Heart right ventricle (tissue), 16 donors: ENCODE measurements at regions not wholly inside any gene's neighbourhood (a gene's known extent, or its start where the extent isn't known, plus 50 kb on each side); places are given as distances from the start of the nearest gene placed in this dataset.

ENCODE experiments used
- ATAC-seq, 8 donors: fragments of 200-7000 bp; cut with Tn5 transposase; one replicate each; pipeline ENCODE4 v1.9.1; 2020; ENCODE audit warnings: mild to moderate bottlenecking in 8 of 8, moderate library complexity in 8 of 8, moderate number of reproducible peaks in 1 of 8
- DNase-seq, 2 donors: peaks; one replicate each; pipeline ENCODE4 v3.0.0-alpha.2; 2020
- H3K27ac ChIP-seq, 10 donors: fragments of 200-600 bp; sonication (generic) in 2 of 10; one replicate each; pipeline versions ENCODE4 v1.5.0 to v1.8.0; 2020 to 2022; ENCODE audit warnings: mild to moderate bottlenecking in 3 of 10
- H3K27me3 ChIP-seq, 7 donors: fragments of 200-600 bp; one replicate each; pipeline ENCODE4 v1.8.0; 2021 to 2022; ENCODE audit warnings: mild to moderate bottlenecking in 2 of 7
- H3K36me3 ChIP-seq, 9 donors: fragments of 200-600 bp; sonication (generic) in 1 of 9; one replicate each; pipeline versions ENCODE4 v1.5.0 to v1.8.0; 2020 to 2022; ENCODE audit warnings: mild to moderate bottlenecking in 2 of 9
- H3K4me1 ChIP-seq, 9 donors: fragments of 200-600 bp; sonication (generic) in 1 of 9; one replicate each; pipeline versions ENCODE4 v1.5.0 to v1.8.0; 2020 to 2022; ENCODE audit warnings: mild to moderate bottlenecking in 4 of 9
- H3K4me3 ChIP-seq, 10 donors: fragments of 200-600 bp; sonication (generic) in 2 of 10; one replicate each; pipeline versions ENCODE4 v1.5.0 to v1.8.0; 2020 to 2022; ENCODE audit warnings: mild to moderate bottlenecking in 7 of 10, moderate library complexity in 2 of 10
- H3K9me3 ChIP-seq, 11 donors: fragments of 200-600 bp in 10 of 11; sonication (generic) in 2 of 11; one replicate each; pipeline versions ENCODE4 v1.5.0 to v1.8.0; 2013 to 2022; ENCODE audit warnings: mild to moderate bottlenecking in 2 of 11, control low read depth in 1 of 11, moderate library complexity in 1 of 11
- CTCF ChIP-seq, 9 donors: fragments of 200-600 bp; sonication (generic) in 2 of 9; IDR thresholded peaks; one replicate each; pipeline versions ENCODE4 v1.5.0 to v1.8.0; 2021 to 2022; ENCODE audit warnings: antibody characterized with exemption in 9 of 9, mild to moderate bottlenecking in 5 of 9, moderate library complexity in 1 of 9
- WGBS, 2 donors: extraction: QIAGEN DNeasy Blood & Tissue Kit; methylation state at CpG; one replicate each; pipeline ENCODE4 v1.1.7; 2013; ENCODE audit warnings: inconsistent platforms in 1 of 2; 5-methylcytosine and 5-hydroxymethylcytosine counted together
- intact Hi-C, 10 donors: fragments of 100-400 bp; cut with DNase I; formaldehyde crosslinking; loops; one replicate each; pipeline versions ENCODE4 v1.11.1 to v1.14.2; 2022
- donor health status: Arrhythmogenic right ventricular cardiomyopathy.
- donor health status: ischemic (EF 13 %, LVEDD 7.1; RV severe dilation, severe dysfunction).
- donor health status: healthy with polysubstance abuse.
- donor health status: DM: no; HTN: yes; CAD: no.
- donor health status: DM: no; HTN: no; CAD: no.
- donor health status: ischemic (EF 25% LVEDD 6.9; RV normal size, moderate dysfunction).
- donor health status: ischemic (EF 25% LVEDD 5.7; RV mildly dilated, moderate dysfunction).
- donor health status: healthy.
- donor health status: DM: yes; HTN: yes; CAD: no.
- donor health status: Ischemic cardiomyopathy.
- donor health status: ischemic (EF 35%, LVEDD 5.7; RV mildly dilated, moderate dysfunction).
- donor health status: nonischemic (EF 11% LVEDD 7.7; RV severe dilation, severe dysfunction).
- donor health status: DM: yes; HTN: yes; CAD: no.
- donor health status: PGD.
- donor health status: ischemic (EF 29% LVEDD 5.4; RV normal size, mild dysfunction).
- donor health status: nonischemic (EF 23%, LVEDD 6.1; RV moderate dilation, normal function).

DNA sequence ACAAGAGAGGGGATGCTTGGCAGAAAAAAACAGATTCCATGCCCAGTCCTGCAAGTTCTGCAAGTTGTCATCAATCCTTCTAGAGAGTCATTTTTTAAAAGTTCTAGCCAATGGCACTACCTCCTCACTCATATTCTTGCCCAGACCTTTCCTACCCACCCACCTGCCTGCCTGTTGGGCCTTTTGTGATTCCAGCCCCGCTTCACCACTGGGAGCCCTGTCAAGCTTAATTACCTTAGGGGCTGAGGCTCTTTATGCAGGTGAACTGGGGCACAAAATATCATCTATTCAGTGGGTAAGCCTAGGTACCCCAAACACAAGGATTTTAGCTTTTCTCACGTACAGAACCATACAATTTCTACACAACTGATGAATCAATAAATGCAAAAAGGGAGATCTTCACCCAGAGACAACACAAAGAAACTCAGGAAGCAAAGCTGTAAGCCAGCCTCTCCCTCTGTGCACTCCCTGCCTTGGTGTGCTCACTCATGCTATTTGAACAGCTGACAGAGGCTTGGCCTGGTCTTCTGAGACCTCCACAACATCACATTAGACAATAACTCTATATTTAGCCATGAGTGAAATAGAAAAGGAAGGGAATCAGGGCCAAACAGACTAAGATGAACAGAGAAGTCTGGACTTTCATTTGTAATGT is 222.6 kb downstream of the HTR7 start:
- intact Hi-C loops, result no loop called here
- Histone ChIP-seq H3K27ac (no peak overlapping the region), H3K36me3 (no peaks in the 10 kb centered on the region), H3K4me1 (peaks cover 0 to 11% (median 0%) of the 10 kb centered on the region in 9 donors), H3K27me3 (no peaks in the 10 kb centered on the region), H3K4me3 (no peak overlapping the region), H3K9me3 (no peaks in the 10 kb centered on the region)
- no peak for TF ChIP-seq CTCF (IDR thresholded peaks at IDR 0.05)
- DNase-seq (no peak), ATAC-seq (peak in 4 of 8 donors; percentile 38 to 78 (median 66))
- WGBS, 2 donors, result 59 to 60% methylated on average over 2 of the region's 2 CpGs

DNA sequence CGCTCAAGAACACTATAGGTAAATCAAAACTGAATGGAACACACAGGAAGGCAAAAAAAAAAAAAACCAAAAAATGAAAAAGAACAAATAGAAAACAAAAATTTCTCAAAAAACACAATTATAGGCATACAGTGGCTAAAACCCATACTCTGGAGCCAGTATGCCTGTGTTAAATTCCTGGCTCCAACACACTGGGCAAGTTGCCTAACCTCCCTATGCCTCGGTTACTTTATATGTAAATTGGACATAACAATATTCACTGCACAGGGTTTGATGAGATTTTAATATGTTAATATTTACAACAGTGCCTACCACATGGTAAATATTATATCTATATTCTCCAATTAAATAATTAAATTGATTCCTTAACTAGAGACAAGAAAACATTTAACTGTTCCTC is 217.1 kb downstream of the HTR7 start:
- no peak overlapping the region for H3K4me3 ChIP-seq
- intact Hi-C loops, result loop anchor here in 1 of 10 donors (2.0 kb wide), 1 partner anchor 42 kb away; no protein-coding TSS in a partner anchor
- H3K9me3 ChIP-seq, result no peaks in the 10 kb centered on the region
- peaks cover 3 to 21% (median 12%) of the 10 kb centered on the region in 9 donors for H3K4me1 ChIP-seq
- WGBS, 2 donors, result 76 to 82% methylated on average over 2 of the region's 2 CpGs
- ATAC-seq, result no peak
- TF ChIP-seq CTCF (IDR thresholded peaks at IDR 0.05), result no peak
- no peaks in the 10 kb centered on the region for H3K36me3 ChIP-seq
- no peak overlapping the region for H3K27ac ChIP-seq
- DNase-seq, result no peak
- no peaks in the 10 kb centered on the region for H3K27me3 ChIP-seq

DNA sequence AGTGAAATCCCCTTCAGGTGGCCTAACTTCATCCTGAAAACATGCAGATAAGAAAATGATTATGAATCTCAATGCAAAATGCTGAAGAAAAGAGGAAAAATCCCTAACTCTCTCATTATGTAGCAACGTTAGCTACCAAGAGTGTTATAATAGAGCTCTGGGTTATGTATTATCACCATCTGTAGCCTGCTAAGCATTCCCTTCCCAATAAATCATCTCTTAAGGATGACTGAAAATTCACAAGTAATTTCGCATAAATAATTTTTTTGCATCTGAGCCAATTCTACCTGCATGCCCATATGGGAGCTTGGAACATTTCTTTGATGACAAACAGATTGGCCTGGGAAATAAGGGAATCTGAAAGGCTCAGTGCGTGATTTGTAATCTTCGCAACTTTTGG is 216.1 kb downstream of the HTR7 start:
- Histone ChIP-seq H3K36me3 (no peaks in the 10 kb centered on the region), H3K27me3 (no peaks in the 10 kb centered on the region), H3K4me1 (peaks cover 3 to 21% (median 12%) of the 10 kb centered on the region in 9 donors), H3K9me3 (peaks cover 0 to 6% (median 0%) of the 10 kb centered on the region in 11 donors), H3K27ac (peak overlapping the region in 1 of 10 donors; percentile 18), H3K4me3 (no peak overlapping the region)
- TF ChIP-seq CTCF (IDR thresholded peaks at IDR 0.05), result no peak
- intact Hi-C loops, result loop anchor here in 1 of 10 donors (2.0 kb wide), 1 partner anchor 43 kb away; no protein-coding TSS in a partner anchor
- 60 to 73% methylated on average over 4 of the region's 4 CpGs for WGBS, 2 donors
- DNase-seq (no peak), ATAC-seq (peak in 2 of 8 donors; percentile 49 to 57)

- no peak overlapping the region for H3K4me3 ChIP-seq
- no peaks in the 10 kb centered on the region for H3K27me3 ChIP-seq
- H3K36me3 ChIP-seq, result no peaks in the 10 kb centered on the region
- no peak for DNase-seq
- no peak for TF ChIP-seq CTCF (IDR thresholded peaks at IDR 0.05)
- intact Hi-C loops, result no loop called here
- H3K4me1 ChIP-seq, result peaks cover 3 to 21% (median 12%) of the 10 kb centered on the region in 9 donors
- 35 to 39% methylated on average over 3 of the region's 3 CpGs for WGBS, 2 donors
- peak overlapping the region in 1 of 10 donors; percentile 18 for H3K27ac ChIP-seq
- ATAC-seq, result peak in 7 of 8 donors; percentile 49 to 91 (median 67)
- H3K9me3 ChIP-seq, result peaks cover 0 to 6% (median 0%) of the 10 kb centered on the region in 11 donors
Observed at GRCh38 chr10:90642136-90642535, 215.7 kb downstream of the HTR7 start.
